B cell (primary cell): ENCODE measurements at regions not wholly inside any gene's neighbourhood (a gene's known extent, or its start where the extent isn't known, plus 50 kb on each side); places are given as distances from the start of the nearest gene placed in this dataset.

Source experiments
- ATAC-seq: fragments of 200-7000 bp; cut with Tn5 transposase; one replicate; pipeline ENCODE4 v1.10.0; 2021; ENCODE audit warnings: low read depth, mild to moderate bottlenecking, moderate number of reproducible peaks, moderate library complexity
- CTCF ChIA-PET: fragments of 350-600 bp; sonication (Branson Sonifier 250); formaldehyde crosslinking; loops from one replicate; lab custom pipeline; 2021; ENCODE audit warnings: antibody characterized with exemption, inconsistent platforms; lab: Charles Lee
- POLR2A ChIA-PET: fragments of 350-600 bp; sonication (Branson Sonifier 250); formaldehyde crosslinking; loops from one replicate; lab custom pipeline; 2021; ENCODE audit warnings: antibody characterized with exemption; lab: Charles Lee
- DNase-seq: peaks from one replicate; pipeline ENCODE4 v3.0.0; 2013
- H2AFZ ChIP-seq: 2 replicates; pipeline ENCODE4 v1.6.1; 2012; ENCODE audit warnings: mild to moderate bottlenecking, low read depth, low read length; ENCODE audit not compliant: insufficient read depth, poor library complexity, severe bottlenecking
- H3K27ac ChIP-seq, 2 donors: 1 replicate in 1 of 2; 2 replicates in 1 of 2; pipeline ENCODE4 v1.5.1; 2012 to 2013; ENCODE audit warnings: low read length in 2 of 2, mild to moderate bottlenecking in 2 of 2, moderate library complexity in 1 of 2
- H3K27me3 ChIP-seq, 4 experiments: fragments of 200-600 bp in 1 of 4; sonication (generic) in 1 of 4; replicated peaks in 1 of 4; 1 replicate in 2 of 4; 2 replicates in 2 of 4; pipeline versions ENCODE4 v1.6.1 to v1.7.0; 2013 to 2016; ENCODE audit warnings: low read length in 3 of 4, mild to moderate bottlenecking in 2 of 4, mixed read lengths in 1 of 4, moderate library complexity in 1 of 4; ENCODE audit not compliant: insufficient read depth in 4 of 4, control insufficient read depth in 3 of 4; ENCODE audit errors: control extremely low read depth in 1 of 4
- H3K36me3 ChIP-seq, 2 experiments: replicated peaks in 1 of 2; 1 replicate in 1 of 2; 2 replicates in 1 of 2; pipeline versions ENCODE4 v1.6.1 to v1.7.1; 2013; ENCODE audit warnings: low read length in 1 of 2; ENCODE audit not compliant: insufficient read depth in 2 of 2, control insufficient read depth in 1 of 2; ENCODE audit errors: control extremely low read depth in 1 of 2, extremely low read depth in 1 of 2
- H3K4me1 ChIP-seq, 2 donors: fragments of 200-600 bp in 1 of 2; sonication (generic) in 1 of 2; 1 replicate in 1 of 2; 2 replicates in 1 of 2; pipeline versions ENCODE4 v1.5.1 to v1.6.1; 2013 to 2017; ENCODE audit warnings: low read length in 2 of 2; ENCODE audit not compliant: control insufficient read depth in 2 of 2, insufficient read depth in 2 of 2
- H3K4me2 ChIP-seq: replicated peaks from 2 replicates; pipeline ENCODE3; 2012; ENCODE audit warnings: mild to moderate bottlenecking, low read depth, low read length; ENCODE audit not compliant: poor library complexity, severe bottlenecking
- H3K4me3 ChIP-seq, 5 experiments: fragments of 200-600 bp in 1 of 5; sonication (generic) in 1 of 5; 1 replicate in 3 of 5; 2 replicates in 2 of 5; pipeline versions ENCODE4 v1.5.1 to v1.7.0; 2011 to 2016; ENCODE audit warnings: low read length in 4 of 5, mild to moderate bottlenecking in 4 of 5, low read depth in 2 of 5, control low read depth in 1 of 5, moderate library complexity in 1 of 5; ENCODE audit not compliant: insufficient read depth in 1 of 5; ENCODE audit errors: control extremely low read depth in 1 of 5, extremely low read depth in 1 of 5
- H3K79me2 ChIP-seq: fragments of 200-600 bp; sonication (generic); one replicate; pipeline ENCODE4 v1.6.0; 2016; ENCODE audit warnings: low read length; ENCODE audit not compliant: control insufficient read depth, insufficient read depth
- H3K9ac ChIP-seq: fragments of 200-600 bp; sonication (generic); 2 replicates; pipeline ENCODE4 v1.6.1; 2017; ENCODE audit warnings: mild to moderate bottlenecking, low read length, moderate library complexity
- H3K9me3 ChIP-seq, 3 donors: one replicate each; pipeline versions ENCODE4 v1.6.1 to v1.7.1; 2013; ENCODE audit warnings: low read length in 2 of 3; ENCODE audit not compliant: control insufficient read depth in 2 of 3, insufficient read depth in 1 of 3; ENCODE audit errors: control extremely low read depth in 1 of 3
- H4K20me1 ChIP-seq: 2 replicates; pipeline ENCODE4 v1.6.0; 2012; ENCODE audit warnings: mild to moderate bottlenecking, low read length; ENCODE audit not compliant: insufficient read depth, control insufficient read depth, poor library complexity, severe bottlenecking
- H3K27ac Mint-ChIP-seq: one replicate; pipeline ENCODE4 v1.8.0; 2021; ENCODE audit warnings: mixed read lengths
- H3K27me3 Mint-ChIP-seq: one replicate; pipeline ENCODE4 v1.8.0; 2021; ENCODE audit warnings: mixed read lengths
- H3K4me1 Mint-ChIP-seq: one replicate; pipeline ENCODE4 v1.8.0; 2021; ENCODE audit warnings: mixed read lengths
- H3K4me3 Mint-ChIP-seq: one replicate; pipeline ENCODE4 v1.8.0; 2021; ENCODE audit warnings: mixed read lengths
- H3K9me3 Mint-ChIP-seq: one replicate; pipeline ENCODE4 v1.8.0; 2022; ENCODE audit warnings: mixed read lengths; ENCODE audit not compliant: insufficient read depth
- EZH2 ChIP-seq: IDR thresholded peaks from 2 replicates; pipeline ENCODE4 v1.6.1; 2012; ENCODE audit warnings: borderline replicate concordance, low read depth, mild to moderate bottlenecking, moderate library complexity, low read length; ENCODE audit not compliant: insufficient read depth, poor library complexity, severe bottlenecking
- WGBS: methylation state at CpG from one replicate; pipeline ENCODE4 v1.1.5; 2013; ENCODE audit warnings: missing lambda C conversion rate; ENCODE audit not compliant: insufficient coverage; 5-methylcytosine and 5-hydroxymethylcytosine counted together
- intact Hi-C: fragments of 100-400 bp; cut with micrococcal nuclease; formaldehyde crosslinking; loops from one replicate; pipeline ENCODE4 v1.10.0; 2022
- TF ChIP-seq, protein P1 (sequence below): fragments of 200-600 bp; IDR thresholded peaks from one replicate; pipeline ENCODE4 v1.8.0; 2022; ENCODE audit warnings: antibody characterized with exemption, mild to moderate bottlenecking

DNA sequence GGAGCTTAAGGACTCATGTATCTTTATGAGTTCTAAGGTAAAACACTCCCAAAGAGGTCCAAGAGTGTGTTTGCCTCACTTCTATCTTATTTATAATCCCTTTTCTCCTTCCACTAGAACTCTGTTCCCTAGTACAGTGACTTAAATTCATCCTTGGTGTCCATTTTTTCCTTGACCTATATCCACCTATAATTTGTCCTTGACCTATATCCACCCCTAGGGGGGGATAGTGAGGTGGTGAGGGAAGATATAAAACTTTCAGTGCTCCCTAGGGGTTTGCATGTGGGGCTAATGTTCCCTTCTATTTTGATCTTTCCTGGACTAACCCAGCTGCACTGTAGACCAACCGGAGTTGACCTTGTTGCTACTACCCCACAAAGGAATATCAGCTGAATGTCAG lies 83.5 kb upstream of the GNAQ start:
- H3K9me3 Mint-ChIP-seq = peaks cover 2% of the 10 kb centered on the region
- H3K27me3 ChIP-seq = peaks cover 0 to 38% (median 20%) of the 10 kb centered on the region in 4 experiments
- H3K27ac Mint-ChIP-seq = no peak overlapping the region
- intact Hi-C loops = loop anchor here (1.0 kb wide), 1 partner anchor 98 kb away; no protein-coding TSS in a partner anchor
- POLR2A ChIA-PET = no interaction called here
- H3K4me3 Mint-ChIP-seq = no peak overlapping the region
- DNase-seq (peak; percentile 60), ATAC-seq (peak; percentile 45)
- H3K9ac ChIP-seq = no peak overlapping the region
- peaks cover 21% of the 10 kb centered on the region for H3K4me1 Mint-ChIP-seq
- H2AFZ ChIP-seq = no peak overlapping the region
- H3K4me1 ChIP-seq = peaks cover 17% of the 10 kb centered on the region in 2 donors
- H3K9me3 ChIP-seq = no peaks in the 10 kb centered on the region
- H3K27ac ChIP-seq = no peak overlapping the region
- CTCF ChIA-PET = interaction anchor here (0.9 to 1.7 kb wide), 7 partner anchors 11 to 658 kb away, joined by 3 to 7 read pairs (median 3); no protein-coding TSS in a partner anchor
- no peaks in the 10 kb centered on the region for H3K79me2 ChIP-seq
- no peak for TF ChIP-seq EZH2
- TF ChIP-seq, protein P1, sequence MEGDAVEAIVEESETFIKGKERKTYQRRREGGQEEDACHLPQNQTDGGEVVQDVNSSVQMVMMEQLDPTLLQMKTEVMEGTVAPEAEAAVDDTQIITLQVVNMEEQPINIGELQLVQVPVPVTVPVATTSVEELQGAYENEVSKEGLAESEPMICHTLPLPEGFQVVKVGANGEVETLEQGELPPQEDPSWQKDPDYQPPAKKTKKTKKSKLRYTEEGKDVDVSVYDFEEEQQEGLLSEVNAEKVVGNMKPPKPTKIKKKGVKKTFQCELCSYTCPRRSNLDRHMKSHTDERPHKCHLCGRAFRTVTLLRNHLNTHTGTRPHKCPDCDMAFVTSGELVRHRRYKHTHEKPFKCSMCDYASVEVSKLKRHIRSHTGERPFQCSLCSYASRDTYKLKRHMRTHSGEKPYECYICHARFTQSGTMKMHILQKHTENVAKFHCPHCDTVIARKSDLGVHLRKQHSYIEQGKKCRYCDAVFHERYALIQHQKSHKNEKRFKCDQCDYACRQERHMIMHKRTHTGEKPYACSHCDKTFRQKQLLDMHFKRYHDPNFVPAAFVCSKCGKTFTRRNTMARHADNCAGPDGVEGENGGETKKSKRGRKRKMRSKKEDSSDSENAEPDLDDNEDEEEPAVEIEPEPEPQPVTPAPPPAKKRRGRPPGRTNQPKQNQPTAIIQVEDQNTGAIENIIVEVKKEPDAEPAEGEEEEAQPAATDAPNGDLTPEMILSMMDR = peak; percentile 67
- no peaks in the 10 kb centered on the region for H3K36me3 ChIP-seq
- no peak overlapping the region for H3K4me3 ChIP-seq
- H4K20me1 ChIP-seq = no peaks in the 10 kb centered on the region
- H3K27me3 Mint-ChIP-seq = peaks cover 56% of the 10 kb centered on the region
- WGBS = 20% methylated on average over 1 of the region's 1 CpG
- no peak overlapping the region for H3K4me2 ChIP-seq

DNA sequence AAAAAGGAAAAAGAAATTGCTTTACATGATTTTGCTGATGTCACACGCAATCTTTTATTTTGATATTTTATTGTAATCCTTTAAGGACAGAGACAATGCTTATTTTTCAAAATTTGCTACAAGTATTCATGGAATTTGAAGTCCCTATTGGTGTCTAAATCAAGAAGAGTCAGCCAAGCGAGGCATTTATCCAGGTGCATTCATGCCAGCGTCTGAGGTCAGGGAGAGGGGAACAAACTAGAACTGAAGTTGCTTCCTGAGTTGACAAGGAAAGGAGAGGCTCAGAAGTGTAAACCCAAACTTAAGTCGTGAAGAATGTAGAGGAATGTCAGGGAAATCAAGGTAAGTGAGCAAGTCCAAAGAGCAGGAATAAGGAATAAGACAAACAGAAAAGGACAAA lies 83.0 kb upstream of the GNAQ start:
- H3K36me3 ChIP-seq = no peaks in the 10 kb centered on the region
- H2AFZ ChIP-seq = no peak overlapping the region
- Mint-ChIP-seq H3K4me1 (peaks cover 19% of the 10 kb centered on the region), H3K9me3 (peaks cover 2% of the 10 kb centered on the region), H3K4me3 (no peak overlapping the region), H3K27ac (no peak overlapping the region), H3K27me3 (peaks cover 60% of the 10 kb centered on the region)
- no peak for TF ChIP-seq EZH2
- TF ChIP-seq, protein P1 = no peak
- CTCF ChIA-PET = interaction anchor here (0.9 to 1.6 kb wide), 6 partner anchors 12 to 255 kb away, joined by 3 to 7 read pairs (median 3); no protein-coding TSS in a partner anchor
- H3K9ac ChIP-seq = no peak overlapping the region
- DNase-seq (no peak), ATAC-seq (no peak)
- H3K27me3 ChIP-seq = peaks cover 0 to 42% (median 20%) of the 10 kb centered on the region in 4 experiments
- H3K4me2 ChIP-seq = no peak overlapping the region
- no peaks in the 10 kb centered on the region for H4K20me1 ChIP-seq
- 75% methylated on average over 1 of the region's 4 CpGs for WGBS
- H3K27ac ChIP-seq = no peak overlapping the region
- intact Hi-C loops = no loop called here
- H3K4me3 ChIP-seq = no peak overlapping the region
- no peaks in the 10 kb centered on the region for H3K9me3 ChIP-seq
- peaks cover 14% of the 10 kb centered on the region in 2 donors for H3K4me1 ChIP-seq
- POLR2A ChIA-PET = no interaction called here
- no peaks in the 10 kb centered on the region for H3K79me2 ChIP-seq
